Esophagus squamous epithelium (tissue), 4 donors: ENCODE measurements at regions not wholly inside any gene's neighbourhood (a gene's known extent, or its start where the extent isn't known, plus 50 kb on each side); places are given as distances from the start of the nearest gene placed in this dataset.

ENCODE experiments used
- CTCF ChIP-seq, 6 experiments: fragments of 450-650 bp in 4 of 6; fragments of 200-600 bp in 2 of 6; sonication (generic) in 2 of 6; IDR thresholded peaks; one replicate each; pipeline ENCODE4 v1.5.1; 2016 to 2019; ENCODE audit warnings: antibody characterized with exemption in 6 of 6, mild to moderate bottlenecking in 4 of 6, moderate library complexity in 4 of 6
- POLR2A ChIP-seq, 4 donors: fragments of 450-650 bp; IDR thresholded peaks; one replicate each; pipeline ENCODE4 v1.6.1; 2017; ENCODE audit warnings: antibody characterized with exemption in 4 of 4, mild to moderate bottlenecking in 4 of 4, moderate library complexity in 3 of 4

- TF ChIP-seq CTCF (IDR thresholded peaks at IDR 0.05) = no peak
- TF ChIP-seq POLR2A (IDR thresholded peaks at IDR 0.05) = no peak
Measured at GRCh38 chr10:78476156-78476555, 442.5 kb downstream of the RPS24 start.
